A549 (cell line): ENCODE measurements at regions not wholly inside any gene's neighbourhood (a gene's known extent, or its start where the extent isn't known, plus 50 kb on each side); places are given as distances from the start of the nearest gene placed in this dataset.

Experiments used
- ATAC-seq, 2 experiments: fragments of 200-7000 bp in 1 of 2; fragments of >200 bp in 1 of 2; cut with Nextera tagmentation in 1 of 2; cut with Tn5 transposase in 1 of 2; 3 replicates each; pipeline versions ENCODE4 v1.8.0 to v1.9.1; 2018 to 2020; ENCODE audit warnings: mild to moderate bottlenecking in 1 of 2, moderate library complexity in 1 of 2
- CTCF ChIA-PET: fragments of 300-600 bp; sonication (Branson Sonifier 250); formaldehyde crosslinking; extraction: SDS; loops from one replicate; lab custom pipeline; 2021; ENCODE audit warnings: antibody characterized with exemption, inconsistent platforms; lab: Yijun Ruan, JAX
- POLR2A ChIA-PET: fragments of 350-600 bp; formaldehyde crosslinking; extraction: SDS; loops from one replicate; lab custom pipeline; 2021; ENCODE audit warnings: antibody characterized with exemption, inconsistent platforms; lab: Yijun Ruan, JAX
- DNase-seq, 2 experiments: peaks; one replicate each; pipeline versions ENCODE4 v3.0.0 to v3.0.0-alpha.2; 2011 to 2016; ENCODE audit warnings: low read depth in 1 of 2, low spot score in 1 of 2
- FAIRE-seq: peaks from 2 replicates; lab custom pipeline; 2011; peaks lifted over from hg19 to GRCh38; lab: Jason Lieb, UNC
- H3K27ac ChIP-seq, 2 experiments: fragments of >200 bp; sonication (Bioruptor Twin); formaldehyde crosslinking; 3 replicates each; pipeline ENCODE4 v1.5.1; 2016 to 2017
- H3K4me1 ChIP-seq: fragments of >200 bp; sonication (Bioruptor Twin); formaldehyde crosslinking; 3 replicates; pipeline ENCODE4 v1.6.1; 2016
- H3K4me2 ChIP-seq: fragments of >200 bp; sonication (Bioruptor Twin); formaldehyde crosslinking; 3 replicates; pipeline ENCODE4 v1.6.1; 2016
- H3K4me3 ChIP-seq: fragments of >200 bp; sonication (Bioruptor Twin); formaldehyde crosslinking; 3 replicates; pipeline ENCODE4 v1.5.1; 2016
- H3K9me3 ChIP-seq: fragments of >200 bp; sonication (Bioruptor Twin); formaldehyde crosslinking; 3 replicates; pipeline ENCODE4 v1.6.1; 2016
- BHLHE40 ChIP-seq: IDR thresholded peaks from 2 replicates; pipeline ENCODE4 v1.6.1; 2012; ENCODE audit warnings: low read depth, low read length, inconsistent platforms
- CBX2 ChIP-seq: fragments of 200-600 bp; sonication (generic); IDR thresholded peaks from 2 replicates; pipeline ENCODE4 v1.6.1; 2016; ENCODE audit warnings: low read depth, mild to moderate bottlenecking, borderline replicate concordance
- CBX8 ChIP-seq: fragments of 200-600 bp; sonication (generic); IDR thresholded peaks from 2 replicates; pipeline ENCODE4 v1.6.1; 2016
- EP300 ChIP-seq, 2 experiments: fragments of >200 bp; sonication (Bioruptor Twin); formaldehyde crosslinking; IDR thresholded peaks; 2 replicates in 1 of 2; 3 replicates in 1 of 2; pipeline ENCODE4 v1.6.1; 2016 to 2017
- GATA3 ChIP-seq: IDR thresholded peaks from 2 replicates; pipeline ENCODE4 v1.6.1; 2012; ENCODE audit warnings: borderline replicate concordance
- HEYL ChIP-seq: fragments of 250-450 bp; sonication (Bioruptor Pico); IDR thresholded peaks from 2 replicates; pipeline ENCODE4 v1.8.0; 2021; ENCODE audit warnings: mild to moderate bottlenecking, moderate library complexity
- HOXB13 ChIP-seq: fragments of 250-450 bp; sonication (Bioruptor Pico); IDR thresholded peaks from 2 replicates; pipeline ENCODE4 v1.5.0; 2020; ENCODE audit warnings: low read depth, mild to moderate bottlenecking, moderate library complexity
- HOXB5 ChIP-seq: fragments of 250-450 bp; sonication (Bioruptor Pico); IDR thresholded peaks from 2 replicates; pipeline ENCODE4 v1.5.0; 2020; ENCODE audit warnings: mild to moderate bottlenecking, moderate library complexity
- JUN ChIP-seq, 2 experiments: fragments of >200 bp; sonication (Bioruptor Twin); formaldehyde crosslinking; IDR thresholded peaks; 2 replicates in 1 of 2; 3 replicates in 1 of 2; pipeline ENCODE4 v1.6.1; 2016 to 2017
- KDM1A ChIP-seq: fragments of 200-600 bp; sonication (generic); IDR thresholded peaks from 2 replicates; pipeline ENCODE4 v1.6.1; 2016; ENCODE audit warnings: low read depth, mild to moderate bottlenecking
- KDM5A ChIP-seq: fragments of 200-600 bp; sonication (generic); IDR thresholded peaks from 2 replicates; pipeline ENCODE4 v1.6.1; 2016; ENCODE audit warnings: antibody characterized with exemption, mild to moderate bottlenecking
- MYC ChIP-seq: IDR thresholded peaks from 2 replicates; pipeline ENCODE4 v1.6.1; 2012; ENCODE audit warnings: mild to moderate bottlenecking, inconsistent platforms, low read length, improper control_type of control experiment, borderline replicate concordance
- NFE2L2 ChIP-seq: fragments of 150-350 bp; conservative IDR thresholded peaks from 2 replicates; pipeline ENCODE4 v1.6.1; 2014; ENCODE audit warnings: low read length
- NPAS2 ChIP-seq: fragments of 250-450 bp; sonication (Bioruptor Pico); IDR thresholded peaks from 2 replicates; pipeline ENCODE4 v1.8.0; 2022; ENCODE audit warnings: mild to moderate bottlenecking, moderate library complexity, borderline replicate concordance
- NR3C1 ChIP-seq: fragments of >200 bp; sonication (Bioruptor Twin); formaldehyde crosslinking; IDR thresholded peaks from 3 replicates; pipeline ENCODE4 v1.6.1; 2017
- PHF8 ChIP-seq: fragments of 200-600 bp; sonication (generic); IDR thresholded peaks from 2 replicates; pipeline ENCODE4 v1.6.1; 2016; ENCODE audit warnings: low read depth, mild to moderate bottlenecking, antibody characterized with exemption, moderate library complexity, borderline replicate concordance
- POLR2A ChIP-seq: IDR thresholded peaks from 2 replicates; pipeline ENCODE4 v1.6.1; 2012; ENCODE audit warnings: mild to moderate bottlenecking, low read length
- RFX5 ChIP-seq: fragments of 450-650 bp; IDR thresholded peaks from 2 replicates; pipeline ENCODE4 v1.7.1; 2014; ENCODE audit warnings: antibody characterized with exemption, mild to moderate bottlenecking, moderate library complexity
- RNF2 ChIP-seq: fragments of 200-600 bp; sonication (generic); IDR thresholded peaks from 2 replicates; pipeline ENCODE4 v1.6.1; 2016; ENCODE audit warnings: low read depth, mild to moderate bottlenecking, antibody characterized with exemption, moderate library complexity, borderline replicate concordance
- SMC3 ChIP-seq: fragments of >200 bp; sonication (Bioruptor Twin); formaldehyde crosslinking; IDR thresholded peaks from 3 replicates; pipeline ENCODE4 v1.6.1; 2018; ENCODE audit warnings: inconsistent platforms
- ZC3H11A ChIP-seq: fragments of 450-650 bp; IDR thresholded peaks from 2 replicates; pipeline ENCODE4 v1.6.1; 2014; ENCODE audit warnings: antibody characterized with exemption, mild to moderate bottlenecking
- WGBS: methylation state at CpG from one replicate; pipeline ENCODE4 v1.1.6; 2017; ENCODE audit errors: missing lambda C conversion rate; 5-methylcytosine and 5-hydroxymethylcytosine counted together
- TF ChIP-seq, protein P1 (sequence below): fragments of 150-350 bp; IDR thresholded peaks from 2 replicates; pipeline ENCODE4 v1.6.1; 2014; ENCODE audit warnings: low read depth, mild to moderate bottlenecking, low read length
- TF ChIP-seq, protein P2 (sequence below): fragments of 200-600 bp; sonication (generic); IDR thresholded peaks from 2 replicates; pipeline ENCODE4 v1.6.1; 2016; ENCODE audit warnings: antibody characterized with exemption, mild to moderate bottlenecking, moderate library complexity
- TF ChIP-seq, protein P3 (sequence below): fragments of >200 bp; sonication (Bioruptor Twin); formaldehyde crosslinking; IDR thresholded peaks from 3 replicates; pipeline ENCODE4 v1.6.1; 2016

DNA sequence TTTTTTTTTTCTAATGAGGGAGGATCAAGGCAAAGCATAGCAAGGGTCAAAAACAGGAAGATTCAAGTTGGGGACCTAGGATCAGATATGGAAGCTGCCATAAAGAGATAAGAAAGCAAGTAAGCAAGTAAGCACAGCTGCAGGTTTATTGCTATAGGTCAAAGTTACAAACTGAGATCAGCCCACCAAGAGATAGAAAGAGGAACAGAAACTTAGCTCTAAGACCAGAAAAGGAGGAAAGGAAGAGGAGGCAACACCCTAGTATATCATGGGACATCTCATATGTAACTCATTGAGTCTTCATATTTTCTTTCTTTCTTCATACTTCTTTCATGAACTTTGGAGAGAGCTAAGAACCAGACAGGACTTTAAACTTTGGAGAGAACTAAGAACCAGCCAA, 295.9 kb upstream of the CRIM1 start:
- no peak overlapping the region for H3K4me3 ChIP-seq
- FAIRE-seq (no peak), ATAC-seq (no peak), DNase-seq (no peak)
- H3K9me3 ChIP-seq, result 0 out of 3 replicates have a peak, but pooled peaks cover 2% of the 10 kb centered on the region
- no peak overlapping the region for H3K4me2 ChIP-seq
- no peak overlapping the region for H3K27ac ChIP-seq
- ChIA-PET CTCF (no interaction called here), POLR2A (no interaction called here)
- TF ChIP-seq POLR2A, result no peak
- no peak for TF ChIP-seq GATA3
- no peak for TF ChIP-seq JUN (IDR thresholded peaks at IDR 0.05)
- no peak for TF ChIP-seq PHF8
- TF ChIP-seq CBX8, result no peak
- no peak for TF ChIP-seq ZC3H11A
- TF ChIP-seq NR3C1, result no peak
- no peak for TF ChIP-seq KDM1A
- TF ChIP-seq, protein P1, sequence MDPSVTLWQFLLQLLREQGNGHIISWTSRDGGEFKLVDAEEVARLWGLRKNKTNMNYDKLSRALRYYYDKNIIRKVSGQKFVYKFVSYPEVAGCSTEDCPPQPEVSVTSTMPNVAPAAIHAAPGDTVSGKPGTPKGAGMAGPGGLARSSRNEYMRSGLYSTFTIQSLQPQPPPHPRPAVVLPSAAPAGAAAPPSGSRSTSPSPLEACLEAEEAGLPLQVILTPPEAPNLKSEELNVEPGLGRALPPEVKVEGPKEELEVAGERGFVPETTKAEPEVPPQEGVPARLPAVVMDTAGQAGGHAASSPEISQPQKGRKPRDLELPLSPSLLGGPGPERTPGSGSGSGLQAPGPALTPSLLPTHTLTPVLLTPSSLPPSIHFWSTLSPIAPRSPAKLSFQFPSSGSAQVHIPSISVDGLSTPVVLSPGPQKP, result no peak
- TF ChIP-seq RNF2, result no peak
- no peak for TF ChIP-seq NFE2L2
- TF ChIP-seq, protein P2, sequence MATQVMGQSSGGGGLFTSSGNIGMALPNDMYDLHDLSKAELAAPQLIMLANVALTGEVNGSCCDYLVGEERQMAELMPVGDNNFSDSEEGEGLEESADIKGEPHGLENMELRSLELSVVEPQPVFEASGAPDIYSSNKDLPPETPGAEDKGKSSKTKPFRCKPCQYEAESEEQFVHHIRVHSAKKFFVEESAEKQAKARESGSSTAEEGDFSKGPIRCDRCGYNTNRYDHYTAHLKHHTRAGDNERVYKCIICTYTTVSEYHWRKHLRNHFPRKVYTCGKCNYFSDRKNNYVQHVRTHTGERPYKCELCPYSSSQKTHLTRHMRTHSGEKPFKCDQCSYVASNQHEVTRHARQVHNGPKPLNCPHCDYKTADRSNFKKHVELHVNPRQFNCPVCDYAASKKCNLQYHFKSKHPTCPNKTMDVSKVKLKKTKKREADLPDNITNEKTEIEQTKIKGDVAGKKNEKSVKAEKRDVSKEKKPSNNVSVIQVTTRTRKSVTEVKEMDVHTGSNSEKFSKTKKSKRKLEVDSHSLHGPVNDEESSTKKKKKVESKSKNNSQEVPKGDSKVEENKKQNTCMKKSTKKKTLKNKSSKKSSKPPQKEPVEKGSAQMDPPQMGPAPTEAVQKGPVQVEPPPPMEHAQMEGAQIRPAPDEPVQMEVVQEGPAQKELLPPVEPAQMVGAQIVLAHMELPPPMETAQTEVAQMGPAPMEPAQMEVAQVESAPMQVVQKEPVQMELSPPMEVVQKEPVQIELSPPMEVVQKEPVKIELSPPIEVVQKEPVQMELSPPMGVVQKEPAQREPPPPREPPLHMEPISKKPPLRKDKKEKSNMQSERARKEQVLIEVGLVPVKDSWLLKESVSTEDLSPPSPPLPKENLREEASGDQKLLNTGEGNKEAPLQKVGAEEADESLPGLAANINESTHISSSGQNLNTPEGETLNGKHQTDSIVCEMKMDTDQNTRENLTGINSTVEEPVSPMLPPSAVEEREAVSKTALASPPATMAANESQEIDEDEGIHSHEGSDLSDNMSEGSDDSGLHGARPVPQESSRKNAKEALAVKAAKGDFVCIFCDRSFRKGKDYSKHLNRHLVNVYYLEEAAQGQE, result no peak
- TF ChIP-seq, protein P3, sequence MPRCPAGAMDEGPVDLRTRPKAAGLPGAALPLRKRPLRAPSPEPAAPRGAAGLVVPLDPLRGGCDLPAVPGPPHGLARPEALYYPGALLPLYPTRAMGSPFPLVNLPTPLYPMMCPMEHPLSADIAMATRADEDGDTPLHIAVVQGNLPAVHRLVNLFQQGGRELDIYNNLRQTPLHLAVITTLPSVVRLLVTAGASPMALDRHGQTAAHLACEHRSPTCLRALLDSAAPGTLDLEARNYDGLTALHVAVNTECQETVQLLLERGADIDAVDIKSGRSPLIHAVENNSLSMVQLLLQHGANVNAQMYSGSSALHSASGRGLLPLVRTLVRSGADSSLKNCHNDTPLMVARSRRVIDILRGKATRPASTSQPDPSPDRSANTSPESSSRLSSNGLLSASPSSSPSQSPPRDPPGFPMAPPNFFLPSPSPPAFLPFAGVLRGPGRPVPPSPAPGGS, result no peak
- no peak for TF ChIP-seq MYC
- TF ChIP-seq HOXB5 (CRISPR knock-in tag), result no peak
- TF ChIP-seq CBX2, result no peak
- no peak for TF ChIP-seq BHLHE40
- no peak for TF ChIP-seq HEYL
- TF ChIP-seq RFX5, result no peak
- no peaks in the 10 kb centered on the region for H3K4me1 ChIP-seq

DNA sequence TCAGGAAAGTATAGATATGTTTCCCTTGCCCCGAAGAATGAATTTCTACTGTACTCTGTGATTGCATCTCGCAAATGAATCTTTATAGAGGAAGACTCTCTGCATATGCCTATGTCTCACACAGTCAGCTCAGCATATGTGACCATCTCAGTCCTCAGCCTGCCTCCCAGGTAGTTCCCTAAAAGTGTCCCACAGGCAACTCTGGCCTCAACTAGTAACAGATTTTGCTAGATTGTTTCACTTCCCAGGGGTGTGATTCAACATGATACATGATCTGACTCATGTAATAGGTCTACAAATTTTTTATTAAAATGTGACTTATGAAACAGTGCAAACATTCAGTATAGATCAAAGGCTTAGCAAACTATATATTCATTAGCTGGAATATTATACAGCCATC, 296.6 kb upstream of the CRIM1 start:
- Histone ChIP-seq H3K4me2 (no peak overlapping the region), H3K9me3 (0 out of 3 replicates have a peak, but pooled peaks cover 2% of the 10 kb centered on the region), H3K4me1 (no peaks in the 10 kb centered on the region), H3K27ac (no peak overlapping the region), H3K4me3 (no peak overlapping the region)
- ATAC-seq (no peak), FAIRE-seq (no peak), DNase-seq (no peak)
- WGBS, result 0% methylated on average over 2 of the region's 2 CpGs
- ChIA-PET CTCF (no interaction called here), POLR2A (no interaction called here)
- no peak for TF ChIP-seq KDM5A
- TF ChIP-seq NPAS2 (CRISPR knock-in tag), result no peak
- TF ChIP-seq EP300 (IDR thresholded peaks at IDR 0.05), result no peak
- no peak for TF ChIP-seq SMC3
- TF ChIP-seq HOXB13 (CRISPR knock-in tag), result no peak
